ENCODE measurements at regions not wholly inside any gene's neighbourhood (a gene's known extent, or its start where the extent isn't known, plus 50 kb on each side); places are given as distances from the start of the nearest gene placed in this dataset.
"Not testable (repeated sequence)": the region's sequence is repeated elsewhere in the genome, so short reads cannot be mapped to it uniquely, and the experiment has no call there.

DNA sequence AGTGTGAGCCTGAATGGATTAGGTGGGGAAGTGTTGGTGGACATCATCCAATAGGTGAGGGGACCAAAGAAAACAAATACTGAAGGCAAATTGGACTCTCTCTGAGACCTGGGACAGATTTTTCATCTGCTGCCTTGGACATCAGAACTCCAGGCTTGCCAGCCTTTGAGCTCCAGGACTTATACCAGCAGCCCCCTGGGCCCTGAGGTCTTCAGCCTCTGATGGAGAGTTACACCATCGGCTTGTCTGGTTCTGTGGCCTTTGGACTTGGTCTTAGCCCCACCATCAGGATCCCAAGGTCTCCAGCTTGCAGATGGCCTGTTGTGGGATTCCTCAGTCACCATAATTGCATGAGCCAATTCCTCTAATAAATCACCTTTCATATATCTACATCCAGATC is 80.8 kb upstream of the SLC8A3 start:
- DNase-seq = no peak

DNA sequence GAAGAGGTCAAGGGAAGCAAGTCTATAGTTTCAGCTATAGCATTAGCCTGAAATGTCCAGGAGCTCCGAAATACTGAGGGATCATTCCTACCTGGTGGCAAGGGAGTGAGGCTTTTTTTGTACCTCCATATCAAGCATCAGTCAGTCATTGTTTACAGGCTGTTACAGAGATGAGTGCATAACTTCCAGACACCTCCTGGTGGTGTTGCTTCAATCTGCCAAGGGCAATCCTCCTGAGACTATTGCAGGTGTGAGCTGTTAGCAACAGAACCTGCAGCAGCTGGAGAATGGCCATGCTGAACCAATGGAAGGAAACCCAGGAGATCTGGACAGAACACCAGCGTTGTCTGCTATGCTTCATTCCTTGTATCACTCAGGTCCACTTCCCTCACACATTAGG is 80.0 kb upstream of the SLC8A3 start:
- DNase-seq = no peak

DNA sequence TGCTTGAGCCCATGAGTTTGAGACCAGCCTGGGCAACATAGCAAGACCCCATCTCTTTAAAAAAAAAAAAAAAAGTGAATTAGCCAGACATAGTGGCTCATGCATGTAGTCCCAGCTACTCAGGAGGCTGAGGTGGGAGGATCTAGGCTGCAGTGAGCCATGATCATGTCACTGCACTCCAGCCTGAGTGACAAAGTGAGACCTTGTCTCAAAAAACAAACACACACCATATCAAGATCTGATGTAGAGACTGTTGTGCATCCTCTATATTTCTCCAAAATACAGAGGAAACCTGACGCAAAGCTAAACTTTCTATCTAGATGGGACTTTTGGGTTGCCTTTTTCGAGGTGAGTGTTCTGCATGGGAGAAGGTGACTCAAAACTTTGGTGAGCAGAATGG is 77.4 kb upstream of the SLC8A3 start:
- no peak for DNase-seq

DNA sequence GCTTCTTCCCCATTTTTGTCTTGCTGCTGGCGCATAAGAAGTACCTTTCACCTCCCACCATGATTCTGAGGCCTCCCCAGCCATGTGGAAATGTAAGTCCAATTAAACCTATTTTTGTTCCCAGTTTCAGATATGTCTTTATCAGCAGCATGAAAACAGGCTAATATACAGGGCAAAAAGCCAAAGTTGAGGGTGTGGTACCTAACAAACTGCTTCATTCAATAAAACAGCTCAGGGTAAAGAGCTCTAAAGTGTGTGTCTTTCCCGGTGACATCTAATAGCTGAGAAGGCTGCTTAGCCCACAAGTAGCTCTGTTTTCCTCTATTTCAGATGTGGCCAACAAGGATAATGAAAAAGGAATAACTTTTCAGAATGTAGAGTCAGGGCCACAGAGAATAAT is 76.7 kb upstream of the SLC8A3 start:
- no peak for DNase-seq

DNA sequence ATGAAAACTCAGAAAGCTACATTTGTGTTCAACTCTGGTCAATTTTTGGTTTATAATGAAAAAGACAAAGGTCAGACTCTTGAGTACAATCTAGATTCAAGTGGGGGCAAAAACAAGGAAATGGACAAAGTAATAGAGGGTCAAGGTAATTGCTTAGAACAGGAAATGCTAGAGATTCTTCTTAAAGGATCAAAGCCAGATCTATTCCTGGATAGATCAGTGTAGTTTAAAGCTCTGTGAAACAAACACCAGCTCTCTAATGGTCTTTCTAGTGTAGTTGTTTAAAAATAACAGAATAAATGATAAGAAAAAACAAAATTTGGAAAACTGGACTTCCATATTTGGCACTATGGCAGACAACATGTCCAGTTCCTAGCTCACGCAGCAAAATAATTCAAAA is 70.7 kb upstream of the SLC8A3 start:
- DNase-seq = no peak

DNA sequence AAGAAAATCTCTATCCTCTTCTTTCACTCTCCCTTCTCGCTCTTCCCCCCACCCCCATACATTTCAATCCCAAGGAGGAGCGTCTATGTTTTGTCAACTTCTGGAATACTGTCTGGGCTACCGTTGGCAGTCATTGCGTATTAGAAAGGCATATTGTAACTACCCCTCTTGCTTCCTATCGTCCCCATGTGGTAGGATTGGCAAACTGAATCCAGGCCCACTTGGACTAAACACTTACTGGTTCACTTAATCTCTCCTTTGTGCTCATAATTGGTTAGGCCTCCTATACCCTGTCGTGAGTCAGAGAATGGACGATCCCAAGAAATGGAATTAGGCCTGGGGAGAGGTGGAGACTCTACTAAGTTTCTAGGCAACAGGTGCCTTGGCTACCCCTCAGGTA is 68.8 kb upstream of the SLC8A3 start:
- peak; percentile 69 to 72 for DNase-seq

DNA sequence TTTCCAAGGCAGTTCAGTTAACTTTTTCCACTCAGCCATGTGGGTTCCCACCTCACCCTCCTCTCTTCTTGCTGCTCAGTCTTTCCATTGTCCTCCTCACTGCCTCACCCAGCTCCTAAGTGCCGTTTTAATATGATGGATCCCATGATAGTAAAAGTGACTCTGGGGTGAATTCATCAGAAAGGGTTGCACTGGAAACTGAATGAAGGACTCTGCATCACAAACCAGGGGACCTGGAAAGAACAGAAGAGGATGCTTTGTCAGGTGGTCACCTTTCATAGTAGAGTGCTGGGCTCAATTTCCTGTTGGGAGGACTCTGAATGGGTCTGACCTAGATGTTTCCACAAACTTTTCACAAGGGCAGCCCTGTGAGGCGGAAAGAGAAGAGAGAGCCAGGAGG is 67.8 kb upstream of the SLC8A3 start:
- no peak for DNase-seq

DNA sequence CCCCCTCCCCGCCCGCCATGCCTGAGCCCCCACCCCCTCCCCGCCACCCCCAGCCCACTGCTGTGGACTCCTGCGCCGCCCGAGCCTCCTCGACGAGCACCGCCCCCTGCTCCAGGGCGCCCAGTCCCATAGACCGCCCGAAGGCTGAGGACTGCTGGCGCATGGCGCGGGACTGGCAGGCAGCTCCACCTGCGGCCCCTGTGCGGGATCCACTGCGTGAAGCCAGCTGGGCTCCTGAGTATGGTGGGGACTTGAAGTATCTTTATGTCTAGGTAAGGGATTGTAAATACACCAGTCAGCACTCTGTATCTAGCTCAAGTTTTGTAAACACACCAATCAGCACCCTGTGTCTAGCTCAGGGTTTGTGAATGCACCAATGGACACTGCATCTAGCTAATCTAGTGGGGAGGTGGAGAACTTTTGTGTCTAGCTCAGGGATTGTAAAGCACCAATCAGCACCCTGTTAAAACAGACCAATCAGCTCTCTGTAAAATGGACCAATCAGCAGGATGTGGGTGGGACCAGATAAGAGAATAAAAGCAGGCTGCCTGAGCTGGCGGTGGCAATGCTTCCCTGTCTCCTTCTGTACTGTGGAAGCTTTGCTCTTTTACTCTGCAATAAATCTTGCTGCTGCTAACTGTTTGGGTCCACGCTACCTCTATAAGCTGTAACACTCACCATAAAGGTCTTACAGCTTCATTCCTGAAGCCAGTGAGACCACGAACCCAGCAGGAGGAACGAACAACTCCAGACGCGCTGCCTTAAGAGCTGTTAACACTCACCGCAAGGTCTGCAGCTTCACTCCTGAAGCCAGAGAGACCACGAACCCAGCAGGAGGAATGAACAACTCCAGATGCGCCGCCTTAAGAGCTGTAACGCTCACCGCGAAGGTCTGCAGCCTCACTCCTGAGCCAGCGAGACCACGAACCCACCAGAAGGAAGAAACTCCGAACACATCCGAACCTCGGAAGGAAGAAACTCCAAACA is 66.6 kb upstream of the SLC8A3 start:
- DNase-seq = not testable (repeated sequence)

DNA sequence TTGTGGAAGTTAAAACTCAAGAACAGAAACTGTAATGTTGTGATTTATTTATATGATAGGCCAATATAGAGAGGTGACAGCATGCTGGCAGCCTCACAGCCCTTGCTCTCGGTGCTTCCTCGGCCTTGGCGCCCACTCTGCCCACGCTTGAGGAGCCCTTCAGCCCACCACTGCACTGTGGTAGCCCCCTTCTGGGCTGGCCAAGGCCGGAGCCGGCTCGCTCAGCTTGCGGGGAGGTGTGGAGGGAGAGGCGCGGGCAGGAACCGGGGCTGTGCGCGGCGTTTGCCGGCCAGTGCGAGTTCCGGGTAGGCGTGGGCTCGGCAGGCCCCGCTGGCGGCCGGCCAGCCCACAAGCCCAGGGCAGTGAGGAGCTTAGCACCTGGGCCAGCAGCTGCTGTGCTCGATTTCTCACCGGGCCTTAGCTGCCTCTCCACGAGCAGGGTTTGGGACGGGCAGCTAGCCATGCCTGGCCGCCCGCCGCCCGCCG is 65.8 kb upstream of the SLC8A3 start:
- no peak for DNase-seq

DNA sequence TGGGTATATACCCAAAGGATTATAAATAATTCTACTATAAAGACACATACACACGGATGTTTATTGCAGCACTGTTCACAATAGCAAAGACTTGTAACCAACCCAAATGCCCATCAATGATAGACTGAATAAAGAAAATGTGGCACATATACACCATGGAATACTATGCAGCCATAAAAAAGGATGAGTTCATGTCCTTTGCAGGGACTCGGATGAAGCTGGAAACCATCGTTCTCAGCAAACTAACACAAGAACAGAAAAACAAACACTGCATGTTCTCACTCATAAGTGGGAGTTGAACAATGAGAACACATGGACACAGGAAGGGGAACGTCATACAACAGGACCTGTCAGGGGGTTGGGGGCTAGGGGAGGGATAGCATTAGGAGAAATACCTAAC is 64.8 kb upstream of the SLC8A3 start:
- not testable (repeated sequence) for DNase-seq

DNA sequence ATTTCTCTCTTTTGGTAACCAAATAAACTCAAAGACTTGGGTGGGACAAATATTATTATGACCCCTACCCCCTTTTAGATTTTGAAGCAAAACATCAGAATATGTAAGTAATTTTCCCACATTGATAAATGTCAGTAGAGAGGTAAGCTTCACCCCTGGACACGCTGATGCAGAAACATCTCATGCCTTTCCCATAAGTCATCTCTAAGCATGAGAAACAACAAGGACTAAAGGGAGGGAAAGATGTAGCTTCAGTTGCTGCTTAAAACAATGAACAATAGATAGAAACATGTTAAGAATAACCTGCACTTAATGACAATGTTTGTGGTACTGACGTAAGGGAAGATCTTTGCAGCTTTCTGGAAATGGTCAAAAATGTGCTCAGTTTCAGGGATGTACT is 56.3 kb upstream of the SLC8A3 start:
- DNase-seq = no peak

DNA sequence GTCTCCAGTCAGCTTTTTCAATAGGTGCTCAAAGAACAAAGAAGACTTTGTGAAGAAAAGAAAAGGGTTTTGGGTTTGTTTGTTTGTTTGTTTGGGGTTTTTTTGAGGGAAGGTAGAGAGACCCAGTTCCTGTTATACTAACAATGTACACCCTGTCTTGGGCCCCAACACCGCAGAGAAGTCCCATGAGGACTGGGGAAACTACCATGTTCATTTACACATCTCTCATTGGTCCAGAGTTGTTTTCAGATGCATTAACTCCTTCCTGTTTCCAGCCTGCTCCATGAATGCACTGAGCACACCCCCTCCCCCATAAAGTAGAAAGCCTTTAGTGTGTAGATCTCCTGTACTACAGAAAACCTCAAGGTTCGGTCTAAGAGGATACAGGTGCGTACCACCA is 51.1 kb upstream of the SLC8A3 start:
- DNase-seq = no peak

DNA sequence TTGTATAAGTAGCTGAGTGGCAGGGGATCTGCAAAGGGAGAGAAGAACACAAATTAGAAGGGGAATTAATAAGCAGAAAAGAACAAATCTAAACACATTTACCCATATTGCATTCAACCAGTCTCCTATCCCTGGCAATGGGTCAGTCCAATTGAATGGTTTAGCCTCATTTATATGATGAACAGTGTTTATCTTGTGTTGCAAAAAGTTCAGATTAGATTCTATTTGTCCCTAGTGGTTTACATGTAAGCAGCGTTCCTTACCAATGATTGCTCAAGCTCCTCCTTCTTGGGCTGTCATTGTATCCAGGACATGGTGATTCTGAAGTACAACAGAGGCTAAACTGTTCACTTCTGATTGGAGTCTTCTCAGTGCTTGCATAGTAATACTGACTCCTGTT is 49.9 kb upstream of the SLC8A3 start:
- not testable (repeated sequence) for DNase-seq

All from Kasumi-1 (cell line).